GM23248 (cell line): ENCODE measurements at regions not wholly inside any gene's neighbourhood (a gene's known extent, or its start where the extent isn't known, plus 50 kb on each side); places are given as distances from the start of the nearest gene placed in this dataset.
A peak's percentile ranks its signal among the peaks of the same experiment; 100 is the strongest.

Source experiments
- DNase-seq: peaks from one replicate; pipeline ENCODE4 v3.0.0-alpha.2; 2015
- H2AFZ ChIP-seq: fragments of 200-600 bp; sonication (generic); 2 replicates; pipeline ENCODE4 v1.6.1; 2016; ENCODE audit warnings: antibody characterized with exemption
- H3F3A ChIP-seq: fragments of 200-600 bp; sonication (generic); 2 replicates; pipeline ENCODE4 v1.6.1; 2016; ENCODE audit warnings: mild to moderate bottlenecking, antibody characterized with exemption, mixed run types; ENCODE audit not compliant: insufficient read depth
- H3K27ac ChIP-seq: fragments of 200-600 bp; sonication (generic); 2 replicates; pipeline ENCODE4 v1.5.1; 2016; ENCODE audit warnings: mild to moderate bottlenecking
- H3K27me3 ChIP-seq: fragments of 200-600 bp; sonication (generic); replicated peaks from 2 replicates; pipeline ENCODE4 v1.6.1; 2016; ENCODE audit warnings: mild to moderate bottlenecking; ENCODE audit not compliant: insufficient read depth
- H3K36me3 ChIP-seq: fragments of 200-600 bp; sonication (generic); 2 replicates; pipeline ENCODE4 v1.6.1; 2016; ENCODE audit warnings: low read depth, mild to moderate bottlenecking
- H3K4me1 ChIP-seq: fragments of 200-600 bp; sonication (generic); 2 replicates; pipeline ENCODE4 v1.6.1; 2016; ENCODE audit warnings: mild to moderate bottlenecking; ENCODE audit not compliant: insufficient read depth
- H3K4me2 ChIP-seq: fragments of 200-600 bp; sonication (generic); one replicate; pipeline ENCODE4 v1.6.1; 2016; ENCODE audit warnings: mild to moderate bottlenecking; ENCODE audit not compliant: unreplicated experiment
- H3K4me3 ChIP-seq: fragments of 200-600 bp; sonication (generic); 2 replicates; pipeline ENCODE4 v1.5.1; 2016; ENCODE audit warnings: mild to moderate bottlenecking
- H3K79me2 ChIP-seq: fragments of 200-600 bp; sonication (generic); 2 replicates; pipeline ENCODE4 v1.6.1; 2016; ENCODE audit warnings: mild to moderate bottlenecking; ENCODE audit not compliant: insufficient read depth
- H3K9ac ChIP-seq: fragments of 200-600 bp; sonication (generic); 2 replicates; pipeline ENCODE4 v1.6.1; 2016; ENCODE audit warnings: mild to moderate bottlenecking
- H3K9me2 ChIP-seq: fragments of 200-600 bp; sonication (generic); 2 replicates; pipeline ENCODE4 v1.6.1; 2016; ENCODE audit warnings: mixed run types, mild to moderate bottlenecking, moderate library complexity; ENCODE audit not compliant: insufficient read depth
- H3K9me3 ChIP-seq: fragments of 200-600 bp; sonication (generic); one replicate; pipeline ENCODE4 v1.6.1; 2017; ENCODE audit warnings: low read depth
- H4K20me1 ChIP-seq: fragments of 200-600 bp; sonication (generic); 2 replicates; pipeline ENCODE4 v1.6.0; 2016; ENCODE audit not compliant: insufficient read depth
- EZH2 ChIP-seq: fragments of 200-600 bp; sonication (generic); IDR thresholded peaks from 2 replicates; pipeline ENCODE4 v1.6.1; 2018; ENCODE audit warnings: antibody characterized with exemption, mild to moderate bottlenecking; ENCODE audit not compliant: insufficient read depth, poor library complexity, severe bottlenecking
- EZH2phosphoT487 ChIP-seq: fragments of 200-600 bp; sonication (generic); IDR thresholded peaks from 2 replicates; pipeline ENCODE4 v1.6.1; 2018; ENCODE audit warnings: antibody characterized with exemption, moderate library complexity, mild to moderate bottlenecking, low read depth; ENCODE audit not compliant: insufficient read depth
- WGBS, 2 experiments: methylation state at CpG; one replicate each; pipeline ENCODE4 v1.1.6; 2015 to 2017; ENCODE audit warnings: low lambda C conversion rate in 2 of 2, low coverage in 1 of 2; ENCODE audit errors: missing lambda C conversion rate in 2 of 2; 5-methylcytosine and 5-hydroxymethylcytosine counted together
- in situ Hi-C: fragments of 300-500 bp; cut with MboI; formaldehyde crosslinking; loops from 2 replicates; pipeline ENCODE4 v1.15.0; 2020

- WGBS, 2 experiments: 0 to 2% methylated on average over 1 of the region's 1 CpG
- Histone ChIP-seq H3K4me2 (no peak overlapping the region), H3K9ac (no peak overlapping the region), H3K4me3 (no peak overlapping the region), H3K27ac (no peak overlapping the region), H3K9me3 (no peaks in the 10 kb centered on the region), H4K20me1 (no peaks in the 10 kb centered on the region), H3K27me3 (0 out of 2 replicates have a peak, but pooled peaks cover 5% of the 10 kb centered on the region), H3K4me1 (no peaks in the 10 kb centered on the region), H3F3A (no peaks in the 10 kb centered on the region), H3K36me3 (no peaks in the 10 kb centered on the region), H3K79me2 (no peaks in the 10 kb centered on the region), H2AFZ (peak overlapping the region; percentile 79), H3K9me2 (no peaks in the 10 kb centered on the region)
- no peak for DNase-seq
- in situ Hi-C loops: no loop called here
- no peak for TF ChIP-seq EZH2phosphoT487
- TF ChIP-seq EZH2: no peak
Measured at GRCh38 chr11:98003606-98004371, 1017.0 kb upstream of the CNTN5 start.

DNA sequence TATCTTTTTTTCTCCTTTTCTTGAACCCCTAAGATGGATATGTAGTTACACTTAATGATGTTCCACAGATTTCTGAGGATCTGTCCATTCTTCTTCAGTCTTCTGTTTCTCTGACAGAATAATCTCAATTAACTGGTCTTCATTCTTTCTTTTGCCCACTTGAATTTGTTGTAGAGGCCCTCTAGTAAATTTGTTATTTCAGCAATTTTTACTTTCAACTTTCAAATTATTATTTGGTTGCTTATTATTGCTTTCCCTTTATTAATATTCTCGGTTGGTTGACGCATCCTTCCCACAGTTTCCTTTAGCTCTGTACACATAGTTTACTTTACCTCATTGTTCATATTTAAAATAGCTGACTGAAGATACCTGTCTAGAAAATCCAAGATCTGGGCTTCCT, 1013.7 kb upstream of the CNTN5 start:
- TF ChIP-seq EZH2phosphoT487: no peak
- no peak for TF ChIP-seq EZH2
- Histone ChIP-seq H3K4me3 (no peak overlapping the region), H3K27ac (no peak overlapping the region), H3K4me1 (no peaks in the 10 kb centered on the region), H3K79me2 (no peaks in the 10 kb centered on the region), H3K27me3 (0 out of 2 replicates have a peak, but pooled peaks cover 5% of the 10 kb centered on the region), H2AFZ (no peak overlapping the region), H3K4me2 (no peak overlapping the region), H3K36me3 (no peaks in the 10 kb centered on the region), H3K9me2 (no peaks in the 10 kb centered on the region), H3K9ac (no peak overlapping the region), H3K9me3 (no peaks in the 10 kb centered on the region), H3F3A (no peaks in the 10 kb centered on the region), H4K20me1 (no peaks in the 10 kb centered on the region)
- no peak for DNase-seq
- WGBS, 2 experiments: 59 to 60% methylated on average over 2 of the region's 2 CpGs
- in situ Hi-C loops: no loop called here

- H2AFZ ChIP-seq: no peak overlapping the region
- no peak overlapping the region for H3K4me2 ChIP-seq
- in situ Hi-C loops: no loop called here
- 14 to 15% methylated on average over 2 of the region's 2 CpGs for WGBS, 2 experiments
- no peaks in the 10 kb centered on the region for H3K79me2 ChIP-seq
- H3K4me3 ChIP-seq: no peak overlapping the region
- no peaks in the 10 kb centered on the region for H3K4me1 ChIP-seq
- H3K9me2 ChIP-seq: no peaks in the 10 kb centered on the region
- no peak overlapping the region for H3K9ac ChIP-seq
- no peaks in the 10 kb centered on the region for H3F3A ChIP-seq
- no peak for TF ChIP-seq EZH2phosphoT487
- no peak for TF ChIP-seq EZH2
- no peak overlapping the region for H3K27ac ChIP-seq
- H4K20me1 ChIP-seq: no peaks in the 10 kb centered on the region
- H3K9me3 ChIP-seq: no peaks in the 10 kb centered on the region
- no peaks in the 10 kb centered on the region for H3K27me3 ChIP-seq
- DNase-seq: no peak
- H3K36me3 ChIP-seq: no peaks in the 10 kb centered on the region
Measured at GRCh38 chr11:98027652-98028051, 993.1 kb upstream of the CNTN5 start.

GRCh38 chr11:98029832-98030231, 990.9 kb upstream of the CNTN5 start:
- Histone ChIP-seq H4K20me1 (no peaks in the 10 kb centered on the region), H3K9me2 (no peaks in the 10 kb centered on the region), H3K4me2 (no peak overlapping the region), H2AFZ (no peak overlapping the region), H3K27ac (no peak overlapping the region), H3F3A (no peaks in the 10 kb centered on the region), H3K36me3 (no peaks in the 10 kb centered on the region), H3K79me2 (no peaks in the 10 kb centered on the region), H3K4me3 (no peak overlapping the region), H3K27me3 (no peaks in the 10 kb centered on the region), H3K9ac (no peak overlapping the region), H3K4me1 (no peaks in the 10 kb centered on the region), H3K9me3 (no peaks in the 10 kb centered on the region)
- 6 to 8% methylated on average over 1 of the region's 1 CpG for WGBS, 2 experiments
- TF ChIP-seq EZH2 (no peak), EZH2phosphoT487 (no peak)
- no peak for DNase-seq
- in situ Hi-C loops: no loop called here
